GM18858 (cell line): ENCODE measurements at regions not wholly inside any gene's neighbourhood (a gene's known extent, or its start where the extent isn't known, plus 50 kb on each side); places are given as distances from the start of the nearest gene placed in this dataset.
"Not testable (repeated sequence)": the region's sequence is repeated elsewhere in the genome, so short reads cannot be mapped to it uniquely, and the experiment has no call there.

ENCODE experiments used
- ATAC-seq: cut with Tn5 transposase; IDR thresholded peaks from one replicate; pipeline ENCODE4 v1.9.1; 2021; ENCODE audit not compliant: unreplicated experiment

- no peak for ATAC-seq
Measured at GRCh38 chr4:189785257-189785656, 155.4 kb upstream of the FRG1 start.

- ATAC-seq: no peak
Measured at GRCh38 chr4:189786447-189786846, 154.2 kb upstream of the FRG1 start.

GRCh38 chr4:189787216-189788031 lies 153.2 kb upstream of the FRG1 start:
- ATAC-seq: no peak

GRCh38 chr4:189792924-189793618 lies 147.6 kb upstream of the FRG1 start:
- ATAC-seq: peak; percentile 85

- no peak for ATAC-seq
Measured at GRCh38 chr4:189800545-189801088, 140.1 kb upstream of the FRG1 start.

- no peak for ATAC-seq
Measured at GRCh38 chr4:189802884-189803283, 137.8 kb upstream of the FRG1 start.

GRCh38 chr4:189804894-189805293 lies 135.8 kb upstream of the FRG1 start:
- no peak for ATAC-seq

- ATAC-seq: no peak
Measured at GRCh38 chr4:189806506-189806905, 134.2 kb upstream of the FRG1 start.

- no peak for ATAC-seq
Measured at GRCh38 chr4:189807031-189807430, 133.6 kb upstream of the FRG1 start.

- no peak for ATAC-seq
Measured at GRCh38 chr4:189809241-189809735, 131.4 kb upstream of the FRG1 start.

- ATAC-seq: no peak
Measured at GRCh38 chr4:189809839-189810238, 130.8 kb upstream of the FRG1 start.

GRCh38 chr4:189810318-189811181 lies 130.1 kb upstream of the FRG1 start:
- not testable (repeated sequence) for ATAC-seq

GRCh38 chr4:189815404-189816192 lies 125.1 kb upstream of the FRG1 start:
- ATAC-seq: no peak

GRCh38 chr4:189822326-189822725 lies 118.3 kb upstream of the FRG1 start:
- ATAC-seq: no peak

GRCh38 chr4:189823591-189823990 lies 117.1 kb upstream of the FRG1 start:
- ATAC-seq: no peak

GRCh38 chr4:189825466-189825865 lies 115.2 kb upstream of the FRG1 start:
- ATAC-seq: no peak

GRCh38 chr4:189826657-189827056 lies 114.0 kb upstream of the FRG1 start:
- no peak for ATAC-seq

- no peak for ATAC-seq
Measured at GRCh38 chr4:189828081-189828697, 112.5 kb upstream of the FRG1 start.

GRCh38 chr4:189832528-189832927 lies 108.1 kb upstream of the FRG1 start:
- no peak for ATAC-seq

GRCh38 chr4:189834616-189835015 lies 106.1 kb upstream of the FRG1 start:
- ATAC-seq: no peak
